ENCODE measurements at regions not wholly inside any gene's neighbourhood (a gene's known extent, or its start where the extent isn't known, plus 50 kb on each side); places are given as distances from the start of the nearest gene placed in this dataset.
"Not testable (repeated sequence)": the region's sequence is repeated elsewhere in the genome, so short reads cannot be mapped to it uniquely, and the experiment has no call there.

GRCh38 chr7:51847461-51848134 is 531.0 kb upstream of the COBL start:
- no peak for TF ChIP-seq CTCF (conservative IDR thresholded peaks at IDR 0.05)
- H3K9me3 Mint-ChIP-seq = no peaks in the 10 kb centered on the region
- Histone ChIP-seq H3K9ac (ENCODE audit: extremely low read depth, low read length, poor library complexity, severe bottlenecking) (no peak overlapping the region), H3K36me3 (ENCODE audit: control insufficient read depth, insufficient read depth, low read length) (no peaks in the 10 kb centered on the region), H3K27ac (ENCODE audit: low read depth, low read length) (no peak overlapping the region), H3K9me3 (ENCODE audit: control insufficient read depth, low read length) (no peaks in the 10 kb centered on the region), H3K4me1 (ENCODE audit: control insufficient read depth, insufficient read depth, low read length) (no peaks in the 10 kb centered on the region), H3K4me3 (ENCODE audit: low read length) (no peak overlapping the region), H3K27me3 (ENCODE audit: control insufficient read depth, insufficient read depth, low read length, poor library complexity, severe bottlenecking) (no peaks in the 10 kb centered on the region)
- 50 to 73% methylated on average over 6 to 7 of the region's 7 CpGs for WGBS, 2 experiments (ENCODE audit: insufficient coverage in 1 of 2, insufficient read length in 1 of 2)
- H3K4me3 Mint-ChIP-seq = no peak overlapping the region
- no peaks in the 10 kb centered on the region for H3K4me1 Mint-ChIP-seq
- H3K36me3 Mint-ChIP-seq (ENCODE audit: low read depth) = no peaks in the 10 kb centered on the region
- H3K27ac Mint-ChIP-seq = no peak overlapping the region
- H3K27me3 Mint-ChIP-seq (ENCODE audit: insufficient read depth) = no peaks in the 10 kb centered on the region
- peak; percentile 71 for DNase-seq

- H3K9me3 ChIP-seq (ENCODE audit: control insufficient read depth, low read length); H3K27ac Mint-ChIP-seq; DNase-seq; H3K9ac ChIP-seq (ENCODE audit: extremely low read depth, low read length, poor library complexity, severe bottlenecking); H3K36me3 ChIP-seq (ENCODE audit: control insufficient read depth, insufficient read depth, low read length); H3K27ac ChIP-seq (ENCODE audit: low read depth, low read length); H3K4me1 Mint-ChIP-seq; H3K4me3 ChIP-seq (ENCODE audit: low read length); H3K4me1 ChIP-seq (ENCODE audit: control insufficient read depth, insufficient read depth, low read length); H3K27me3 ChIP-seq (ENCODE audit: control insufficient read depth, insufficient read depth, low read length, poor library complexity, severe bottlenecking); H3K27me3 Mint-ChIP-seq (ENCODE audit: insufficient read depth); H3K4me3 Mint-ChIP-seq; H3K36me3 Mint-ChIP-seq (ENCODE audit: low read depth): not testable (repeated sequence)
- peaks cover 17% of the 10 kb centered on the region for H3K9me3 Mint-ChIP-seq
- 90 to 91% methylated on average over 7 to 18 of the region's 18 CpGs for WGBS, 2 experiments (ENCODE audit: insufficient coverage in 1 of 2, insufficient read length in 1 of 2)
Observed at GRCh38 chr7:51839130-51839529, 522.5 kb upstream of the COBL start.

- no peaks in the 10 kb centered on the region for H3K27me3 ChIP-seq (ENCODE audit: control insufficient read depth, insufficient read depth, low read length, poor library complexity, severe bottlenecking)
- H3K4me1 ChIP-seq (ENCODE audit: control insufficient read depth, insufficient read depth, low read length) = no peaks in the 10 kb centered on the region
- no peaks in the 10 kb centered on the region for H3K36me3 ChIP-seq (ENCODE audit: control insufficient read depth, insufficient read depth, low read length)
- no peak overlapping the region for H3K27ac ChIP-seq (ENCODE audit: low read depth, low read length)
- H3K9ac ChIP-seq (ENCODE audit: extremely low read depth, low read length, poor library complexity, severe bottlenecking) = no peak overlapping the region
- H3K9me3 ChIP-seq (ENCODE audit: control insufficient read depth, low read length) = no peaks in the 10 kb centered on the region
- Mint-ChIP-seq H3K9me3 (peaks cover 3% of the 10 kb centered on the region), H3K27ac (no peak overlapping the region), H3K36me3 (ENCODE audit: low read depth) (no peaks in the 10 kb centered on the region), H3K27me3 (ENCODE audit: insufficient read depth) (no peaks in the 10 kb centered on the region), H3K4me1 (no peaks in the 10 kb centered on the region), H3K4me3 (no peak overlapping the region)
- no peak overlapping the region for H3K4me3 ChIP-seq (ENCODE audit: low read length)
- TF ChIP-seq CTCF (conservative IDR thresholded peaks at IDR 0.05) = no peak
- no peak for DNase-seq
- 90% methylated on average over 2 of the region's 2 CpGs; no CpG with 5 or more reads in 1 of the 2 experiments for WGBS, 2 experiments (ENCODE audit: insufficient coverage in 1 of 2, insufficient read length in 1 of 2)
Observed at GRCh38 chr7:51827631-51828030, 511.0 kb upstream of the COBL start.

- Histone ChIP-seq H3K4me3 (ENCODE audit: low read length) (no peak overlapping the region), H3K4me1 (ENCODE audit: control insufficient read depth, insufficient read depth, low read length) (no peaks in the 10 kb centered on the region), H3K36me3 (ENCODE audit: control insufficient read depth, insufficient read depth, low read length) (no peaks in the 10 kb centered on the region), H3K27ac (ENCODE audit: low read depth, low read length) (no peak overlapping the region), H3K9ac (ENCODE audit: extremely low read depth, low read length, poor library complexity, severe bottlenecking) (no peak overlapping the region), H3K27me3 (ENCODE audit: control insufficient read depth, insufficient read depth, low read length, poor library complexity, severe bottlenecking) (no peaks in the 10 kb centered on the region), H3K9me3 (ENCODE audit: control insufficient read depth, low read length) (no peaks in the 10 kb centered on the region)
- Mint-ChIP-seq H3K27ac (no peak overlapping the region), H3K4me1 (no peaks in the 10 kb centered on the region), H3K9me3 (no peaks in the 10 kb centered on the region), H3K27me3 (ENCODE audit: insufficient read depth) (no peaks in the 10 kb centered on the region), H3K36me3 (ENCODE audit: low read depth) (no peaks in the 10 kb centered on the region), H3K4me3 (no peak overlapping the region)
- WGBS, 2 experiments (ENCODE audit: insufficient coverage in 1 of 2, insufficient read length in 1 of 2) = 92 to 96% methylated on average over 5 to 7 of the region's 7 CpGs
- no peak for DNase-seq
- no peak for TF ChIP-seq CTCF (conservative IDR thresholded peaks at IDR 0.05)
Observed at GRCh38 chr7:51824050-51824449, 507.4 kb upstream of the COBL start.
